ENCODE measurements at regions not wholly inside any gene's neighbourhood (a gene's known extent, or its start where the extent isn't known, plus 50 kb on each side); places are given as distances from the start of the nearest gene placed in this dataset.

- H3K9me3 ChIP-seq (ENCODE audit: control insufficient read depth in 1 of 2, insufficient read depth in 1 of 2, low read depth in 1 of 2, low read length in 2 of 2): no peaks in the 10 kb centered on the region
- BruUV-seq (replicated peaks): no TSS peak
- H3K4me2 ChIP-seq (ENCODE audit: low read length): no peak overlapping the region
- ATAC-seq (no peak), DNase-seq (ENCODE audit: low read depth, low spot score) (no peak)
- ChIA-PET RAD21 (ENCODE audit: low non-redundant PET in 1 of 2, low total read pairs in 2 of 2, uncharacterized antibody in 2 of 2, unreplicated experiment in 2 of 2) (no interaction called here), CTCF (no interaction called here), POLR2A (no interaction called here)
- no peaks in the 10 kb centered on the region; the same call in 1 of the 2 replicates for H3K9me2 ChIP-seq (ENCODE audit: insufficient read depth)
- TF ChIP-seq JUND (IDR thresholded peaks at IDR 0.05): no peak
- H3K36me3 ChIP-seq (ENCODE audit: control insufficient read depth in 1 of 2, insufficient read depth in 2 of 2, low read length in 2 of 2): no peaks in the 10 kb centered on the region
- intact Hi-C loops (cut with micrococcal nuclease): no loop called here
- H3K27me3 ChIP-seq (ENCODE audit: insufficient read depth, low read length): no peaks in the 10 kb centered on the region
- H3K4me1 ChIP-seq (ENCODE audit: control insufficient read depth in 1 of 2, insufficient read depth in 2 of 2, low read length in 2 of 2): no peaks in the 10 kb centered on the region
- H3K79me2 ChIP-seq (ENCODE audit: insufficient read depth, low read length): no peaks in the 10 kb centered on the region
- no peak overlapping the region for H3K4me3 ChIP-seq (replicated peaks in 1 of 2; ENCODE audit: low read depth in 1 of 2, low read length in 2 of 2)
- no peaks in the 10 kb centered on the region for H4K20me1 ChIP-seq (ENCODE audit: insufficient read depth)
- no peak overlapping the region for H3K9ac ChIP-seq (ENCODE audit: low read length)
- H2AFZ ChIP-seq (ENCODE audit: low read depth, low read length, poor library complexity, severe bottlenecking): no peak overlapping the region
- H3K27ac ChIP-seq (ENCODE audit: low read depth, low read length): no peak overlapping the region
Observed at GRCh38 chr4:38406243-38406642, 257.8 kb upstream of the KLF3 start.

GRCh38 chr4:38409852-38410251 is 254.1 kb upstream of the KLF3 start:
- intact Hi-C loops (cut with micrococcal nuclease): no loop called here
- H3K4me3 ChIP-seq (replicated peaks in 1 of 2; ENCODE audit: low read depth in 1 of 2, low read length in 2 of 2): no peak overlapping the region
- no peak overlapping the region for H3K4me2 ChIP-seq (ENCODE audit: low read length)
- no peaks in the 10 kb centered on the region for H4K20me1 ChIP-seq (ENCODE audit: insufficient read depth)
- H2AFZ ChIP-seq (ENCODE audit: low read depth, low read length, poor library complexity, severe bottlenecking): no peak overlapping the region
- no peak for DNase-seq (ENCODE audit: low read depth, low spot score)
- no peak for ATAC-seq
- RAD21 ChIA-PET (ENCODE audit: low non-redundant PET in 1 of 2, low total read pairs in 2 of 2, uncharacterized antibody in 2 of 2, unreplicated experiment in 2 of 2): no interaction called here
- H3K36me3 ChIP-seq (ENCODE audit: control insufficient read depth in 1 of 2, insufficient read depth in 2 of 2, low read length in 2 of 2): no peaks in the 10 kb centered on the region
- no TSS peak for BruUV-seq (replicated peaks)
- H3K4me1 ChIP-seq (ENCODE audit: control insufficient read depth in 1 of 2, insufficient read depth in 2 of 2, low read length in 2 of 2): peaks cover 4 to 6% of the 10 kb centered on the region in 2 experiments; a peak in 2 of 4 replicates
- no peaks in the 10 kb centered on the region for H3K9me3 ChIP-seq (ENCODE audit: control insufficient read depth in 1 of 2, insufficient read depth in 1 of 2, low read depth in 1 of 2, low read length in 2 of 2)
- H3K9ac ChIP-seq (ENCODE audit: low read length): no peak overlapping the region
- H3K27me3 ChIP-seq (ENCODE audit: insufficient read depth, low read length): no peaks in the 10 kb centered on the region
- POLR2A ChIA-PET: no interaction called here
- H3K27ac ChIP-seq (ENCODE audit: low read depth, low read length): no peak overlapping the region
- CTCF ChIA-PET: no interaction called here
- no peaks in the 10 kb centered on the region for H3K79me2 ChIP-seq (ENCODE audit: insufficient read depth, low read length)
- H3K9me2 ChIP-seq (ENCODE audit: insufficient read depth): no peaks in the 10 kb centered on the region
- TF ChIP-seq RAD21 (IDR thresholded peaks at IDR 0.05; ENCODE audit: low read depth) (no peak), CBX3 (IDR thresholded peaks at IDR 0.05; ENCODE audit: low read depth) (no peak), SP1 (IDR thresholded peaks at IDR 0.05; ENCODE audit: low read depth) (no peak), YY1 (IDR thresholded peaks at IDR 0.05; ENCODE audit: extremely low read depth, insufficient replicate concordance, low read depth, low read length) (no peak), TCF7L2 (IDR thresholded peaks at IDR 0.05; ENCODE audit: borderline replicate concordance, extremely low read depth, insufficient read depth, insufficient read length) (no peak), FOSL1 (IDR thresholded peaks at IDR 0.05; ENCODE audit: low read depth) (no peak), ATF3 (IDR thresholded peaks at IDR 0.05) (no peak), SIN3A (IDR thresholded peaks at IDR 0.05; ENCODE audit: low read depth) (no peak), ZBTB33 (IDR thresholded peaks at IDR 0.05; ENCODE audit: extremely low read depth, insufficient replicate concordance, low read length) (no peak), MAX (IDR thresholded peaks at IDR 0.05) (no peak), ZFX (IDR thresholded peaks at IDR 0.05) (no peak), ZNF274 (IDR thresholded peaks at IDR 0.05; ENCODE audit: low read depth, low read length) (no peak), JUND (IDR thresholded peaks at IDR 0.05) (no peak)
